Mucosa of rectum (tissue), 2 donors: ENCODE measurements at regions not wholly inside any gene's neighbourhood (a gene's known extent, or its start where the extent isn't known, plus 50 kb on each side); places are given as distances from the start of the nearest gene placed in this dataset.

Experiments
- H3K27ac ChIP-seq, 2 donors: one replicate each; pipeline ENCODE4 v1.7.0; 2013; ENCODE audit warnings: inconsistent platforms in 2 of 2, low read depth in 2 of 2, low read length in 2 of 2
- H3K27me3 ChIP-seq, 2 donors: one replicate each; pipeline ENCODE4 v1.7.0; 2013; ENCODE audit warnings: low read length in 2 of 2; ENCODE audit not compliant: control insufficient read depth in 2 of 2, insufficient read depth in 2 of 2
- H3K36me3 ChIP-seq, 2 donors: one replicate each; pipeline ENCODE4 v1.7.0; 2013; ENCODE audit warnings: low read length in 2 of 2; ENCODE audit not compliant: control insufficient read depth in 2 of 2, insufficient read depth in 2 of 2
- H3K4me1 ChIP-seq, 2 donors: one replicate each; pipeline ENCODE4 v1.7.0; 2013; ENCODE audit warnings: low read length in 2 of 2, mild to moderate bottlenecking in 1 of 2; ENCODE audit not compliant: control insufficient read depth in 2 of 2, insufficient read depth in 2 of 2
- H3K4me3 ChIP-seq, 2 donors: one replicate each; pipeline ENCODE4 v1.7.0; 2013; ENCODE audit warnings: low read length in 2 of 2
- H3K9ac ChIP-seq, 2 donors: one replicate each; pipeline ENCODE4 v1.7.0; 2013; ENCODE audit warnings: low read length in 2 of 2, low read depth in 1 of 2, mild to moderate bottlenecking in 1 of 2
- H3K9me3 ChIP-seq, 2 donors: one replicate each; pipeline ENCODE4 v1.7.0; 2013; ENCODE audit warnings: low read length in 2 of 2; ENCODE audit not compliant: control insufficient read depth in 2 of 2
- donor health status: healthy.
- donor health status: Normal muscosa, but diverticular disease.

- Histone ChIP-seq H3K27me3 (no peaks in the 10 kb centered on the region), H3K4me1 (no peaks in the 10 kb centered on the region), H3K9ac (no peak overlapping the region), H3K9me3 (no peaks in the 10 kb centered on the region), H3K36me3 (no peaks in the 10 kb centered on the region), H3K4me3 (no peak overlapping the region), H3K27ac (no peak overlapping the region)
Observed at GRCh38 chr3:117632191-117632590, 922.6 kb downstream of the TUSC7 start.

- no peaks in the 10 kb centered on the region for H3K27me3 ChIP-seq
- H3K9ac ChIP-seq, result no peak overlapping the region
- no peaks in the 10 kb centered on the region for H3K36me3 ChIP-seq
- no peaks in the 10 kb centered on the region for H3K4me1 ChIP-seq
- H3K9me3 ChIP-seq, result no peaks in the 10 kb centered on the region
- H3K27ac ChIP-seq, result no peak overlapping the region
- no peak overlapping the region for H3K4me3 ChIP-seq
Observed at GRCh38 chr3:117633207-117633606, 923.6 kb downstream of the TUSC7 start.

- Histone ChIP-seq H3K27me3 (no peaks in the 10 kb centered on the region), H3K36me3 (no peaks in the 10 kb centered on the region), H3K4me3 (no peak overlapping the region), H3K27ac (no peak overlapping the region), H3K9me3 (no peaks in the 10 kb centered on the region), H3K4me1 (no peaks in the 10 kb centered on the region), H3K9ac (no peak overlapping the region)
Observed at GRCh38 chr3:117637666-117638065, 928.1 kb downstream of the TUSC7 start.

- Histone ChIP-seq H3K27me3 (no peaks in the 10 kb centered on the region), H3K4me3 (no peak overlapping the region), H3K36me3 (no peaks in the 10 kb centered on the region), H3K27ac (no peak overlapping the region), H3K9ac (no peak overlapping the region), H3K9me3 (no peaks in the 10 kb centered on the region), H3K4me1 (no peaks in the 10 kb centered on the region)
Observed at GRCh38 chr3:117644203-117644602, 934.6 kb downstream of the TUSC7 start.

GRCh38 chr3:117645561-117646242 is 936.1 kb downstream of the TUSC7 start:
- Histone ChIP-seq H3K4me3 (no peak overlapping the region), H3K36me3 (no peaks in the 10 kb centered on the region), H3K9ac (no peak overlapping the region), H3K9me3 (no peaks in the 10 kb centered on the region), H3K27ac (no peak overlapping the region), H3K27me3 (no peaks in the 10 kb centered on the region), H3K4me1 (no peaks in the 10 kb centered on the region)

- no peak overlapping the region for H3K27ac ChIP-seq
- no peak overlapping the region for H3K4me3 ChIP-seq
- H3K36me3 ChIP-seq, result no peaks in the 10 kb centered on the region
- H3K4me1 ChIP-seq, result no peaks in the 10 kb centered on the region
- H3K9ac ChIP-seq, result no peak overlapping the region
- H3K9me3 ChIP-seq, result no peaks in the 10 kb centered on the region
- no peaks in the 10 kb centered on the region for H3K27me3 ChIP-seq
Observed at GRCh38 chr3:117647435-117647834, 937.9 kb downstream of the TUSC7 start.

- H3K9me3 ChIP-seq, result no peaks in the 10 kb centered on the region
- no peak overlapping the region for H3K9ac ChIP-seq
- no peaks in the 10 kb centered on the region for H3K27me3 ChIP-seq
- H3K36me3 ChIP-seq, result no peaks in the 10 kb centered on the region
- no peak overlapping the region for H3K27ac ChIP-seq
- no peaks in the 10 kb centered on the region for H3K4me1 ChIP-seq
- H3K4me3 ChIP-seq, result no peak overlapping the region
Observed at GRCh38 chr3:117651246-117651645, 941.7 kb downstream of the TUSC7 start.

GRCh38 chr3:117656391-117656790 is 946.8 kb downstream of the TUSC7 start:
- Histone ChIP-seq H3K27ac (no peak overlapping the region), H3K27me3 (no peaks in the 10 kb centered on the region), H3K9ac (no peak overlapping the region), H3K4me1 (no peaks in the 10 kb centered on the region), H3K9me3 (no peaks in the 10 kb centered on the region), H3K36me3 (no peaks in the 10 kb centered on the region), H3K4me3 (no peak overlapping the region)

GRCh38 chr3:117657278-117657677 is 947.7 kb downstream of the TUSC7 start:
- H3K36me3 ChIP-seq, result no peaks in the 10 kb centered on the region
- H3K27ac ChIP-seq, result no peak overlapping the region
- H3K9me3 ChIP-seq, result no peaks in the 10 kb centered on the region
- no peak overlapping the region for H3K9ac ChIP-seq
- no peaks in the 10 kb centered on the region for H3K4me1 ChIP-seq
- H3K27me3 ChIP-seq, result no peaks in the 10 kb centered on the region
- no peak overlapping the region for H3K4me3 ChIP-seq

- no peaks in the 10 kb centered on the region for H3K27me3 ChIP-seq
- H3K9ac ChIP-seq, result no peak overlapping the region
- H3K9me3 ChIP-seq, result no peaks in the 10 kb centered on the region
- no peaks in the 10 kb centered on the region for H3K36me3 ChIP-seq
- no peak overlapping the region for H3K27ac ChIP-seq
- H3K4me3 ChIP-seq, result no peak overlapping the region
- no peaks in the 10 kb centered on the region for H3K4me1 ChIP-seq
Observed at GRCh38 chr3:117660941-117661817, 951.6 kb downstream of the TUSC7 start.
